HG02759 (cell line): ENCODE measurements at regions not wholly inside any gene's neighbourhood (a gene's known extent, or its start where the extent isn't known, plus 50 kb on each side); places are given as distances from the start of the nearest gene placed in this dataset.
"Not testable (repeated sequence)": the region's sequence is repeated elsewhere in the genome, so short reads cannot be mapped to it uniquely, and the experiment has no call there.

Experiments
- ATAC-seq: cut with Tn5 transposase; IDR thresholded peaks from one replicate; pipeline ENCODE4 v1.9.1; 2021; ENCODE audit warnings: mild to moderate bottlenecking, moderate library complexity; ENCODE audit not compliant: unreplicated experiment

- ATAC-seq, result not testable (repeated sequence)
Observed at GRCh38 chr10:87300163-87300562, 57.4 kb upstream of the NUTM2D start.

DNA sequence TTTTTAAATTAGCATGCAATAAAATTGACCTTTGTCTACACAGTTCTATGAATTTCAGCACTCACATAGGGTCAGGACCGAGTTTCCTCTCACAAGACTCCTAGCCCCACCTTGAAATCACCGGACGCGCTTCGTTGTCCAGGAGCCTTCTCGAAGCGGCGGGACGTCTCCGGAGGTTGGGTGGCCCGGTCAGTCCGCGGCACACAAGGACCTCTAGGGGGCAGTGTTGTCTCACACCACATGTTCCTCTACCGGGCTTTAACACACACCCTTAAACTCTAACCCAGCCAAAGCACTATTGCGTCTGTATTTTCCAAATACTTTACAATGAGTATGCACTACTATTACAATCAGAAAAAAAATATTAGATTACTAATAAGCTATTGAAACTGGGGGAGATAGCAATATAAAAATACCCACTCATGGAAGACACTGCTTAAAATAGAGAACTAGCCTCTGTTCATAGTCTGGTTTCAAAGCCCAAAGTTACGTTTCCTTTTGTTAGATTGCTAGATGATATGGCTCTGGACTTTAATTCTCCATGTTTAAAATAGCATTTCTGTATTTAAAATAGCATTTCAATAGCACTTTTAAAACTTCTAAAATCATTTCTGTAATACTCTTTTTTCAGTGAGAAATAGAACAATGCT is 56.0 kb upstream of the NUTM2D start:
- ATAC-seq, result peak; percentile 94

DNA sequence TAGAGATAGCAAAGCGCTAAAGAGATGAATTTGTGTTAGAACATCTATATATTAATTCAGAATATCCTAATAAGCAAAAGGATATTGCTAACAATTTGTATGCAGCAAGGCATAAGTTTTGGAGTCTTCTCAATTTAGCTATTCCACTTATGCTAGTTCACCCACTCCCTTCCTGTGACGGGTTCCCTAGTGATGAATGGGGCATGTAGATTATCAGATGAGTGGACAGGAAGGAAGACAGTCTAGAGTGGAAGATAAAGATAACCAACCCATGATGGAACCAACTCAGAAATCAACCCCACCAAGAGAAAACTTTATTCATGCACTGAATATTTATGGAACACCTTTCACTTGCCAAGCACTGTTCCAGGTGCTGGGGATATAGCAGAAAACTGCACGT is 55.4 kb upstream of the NUTM2D start:
- ATAC-seq, result not testable (repeated sequence)

DNA sequence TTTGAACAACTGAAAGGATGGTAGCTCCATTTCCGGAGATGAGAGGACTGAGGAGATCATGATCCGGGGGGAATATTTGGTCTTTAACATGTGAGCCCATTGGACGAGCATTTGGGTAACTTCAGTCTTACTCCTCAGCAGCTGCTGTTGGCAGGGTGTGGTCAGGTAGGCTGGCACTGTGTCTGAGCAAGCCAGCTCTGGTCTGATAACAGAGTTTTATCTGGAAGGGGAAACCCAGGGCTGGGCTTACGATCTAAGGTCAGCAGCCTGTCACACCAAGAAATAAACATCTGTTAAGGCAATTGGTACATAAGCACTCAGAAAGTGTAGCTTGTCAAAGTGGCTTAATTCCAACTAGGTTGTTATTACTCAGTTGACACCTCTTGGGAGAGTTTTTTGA is 53.8 kb upstream of the NUTM2D start:
- ATAC-seq, result not testable (repeated sequence)

- not testable (repeated sequence) for ATAC-seq
Observed at GRCh38 chr10:87306681-87307080, 50.9 kb upstream of the NUTM2D start.
